H1 (cell line): ENCODE measurements at regions not wholly inside any gene's neighbourhood (a gene's known extent, or its start where the extent isn't known, plus 50 kb on each side); places are given as distances from the start of the nearest gene placed in this dataset.

Experiments
- CTCF ChIA-PET: fragments of 300-600 bp; sonication (Branson Sonifier 250); formaldehyde crosslinking; loops from one replicate; lab custom pipeline; 2021; ENCODE audit not compliant: partially characterized antibody; lab: Charles Lee
- POLR2A ChIA-PET: fragments of 300-600 bp; sonication (Branson Sonifier 250); formaldehyde crosslinking; loops from one replicate; lab custom pipeline; 2021; ENCODE audit warnings: inconsistent platforms; ENCODE audit not compliant: partially characterized antibody; lab: Charles Lee
- DNase-seq, 2 experiments: peaks; one replicate each; pipeline versions ENCODE4 v3.0.0 to v3.0.0-alpha.2; 2010 to 2022; ENCODE audit warnings: low spot score in 2 of 2, low read depth in 1 of 2, mixed read lengths in 1 of 2
- FAIRE-seq: peaks from 2 replicates; lab custom pipeline; 2011; peaks lifted over from hg19 to GRCh38; lab: Jason Lieb, UNC
- H2AFZ ChIP-seq: 2 replicates; pipeline ENCODE4 v1.8.1; 2012; ENCODE audit warnings: low read length, inconsistent platforms
- H2AK5ac ChIP-seq: 2 replicates; pipeline ENCODE4 v1.6.1; 2013; ENCODE audit warnings: low read depth, low read length
- H2BK120ac ChIP-seq: replicated peaks from 2 replicates; pipeline ENCODE3; 2013; ENCODE audit warnings: low read depth, low read length, inconsistent platforms
- H2BK12ac ChIP-seq: 2 replicates; pipeline ENCODE4 v1.6.1; 2013; ENCODE audit warnings: low read depth, low read length
- H2BK15ac ChIP-seq: 2 replicates; pipeline ENCODE4 v1.6.1; 2013; ENCODE audit warnings: low read length
- H2BK20ac ChIP-seq: 2 replicates; pipeline ENCODE4 v1.6.1; 2013; ENCODE audit warnings: low read length
- H2BK5ac ChIP-seq: 2 replicates; pipeline ENCODE4 v1.6.1; 2013; ENCODE audit warnings: low read depth, low read length
- H3K14ac ChIP-seq: 2 replicates; pipeline ENCODE4 v1.6.1; 2013; ENCODE audit warnings: inconsistent platforms; ENCODE audit not compliant: insufficient read length
- H3K18ac ChIP-seq: 2 replicates; pipeline ENCODE4 v1.6.1; 2013; ENCODE audit warnings: low read length; ENCODE audit errors: extremely low read depth
- H3K23ac ChIP-seq: 2 replicates; pipeline ENCODE4 v1.6.1; 2013; ENCODE audit warnings: inconsistent platforms; ENCODE audit not compliant: insufficient read length
- H3K23me2 ChIP-seq: 2 replicates; pipeline ENCODE4 v1.6.1; 2013; ENCODE audit warnings: low read depth, low read length
- H3K27ac ChIP-seq: 2 replicates; pipeline ENCODE4 v1.6.1; 2011; ENCODE audit warnings: low read depth, low read length, inconsistent platforms
- H3K27me3 ChIP-seq, 4 experiments: replicated peaks in 1 of 4; 1 replicate in 1 of 4; 2 replicates in 3 of 4; pipeline versions ENCODE4 v1.6.1 to v1.8.1; 2011 to 2013; ENCODE audit warnings: low read length in 3 of 4, mild to moderate bottlenecking in 3 of 4, inconsistent platforms in 2 of 4, mixed read lengths in 2 of 4, moderate library complexity in 1 of 4; ENCODE audit not compliant: control insufficient read depth in 3 of 4, insufficient read depth in 3 of 4; ENCODE audit errors: extremely low read depth in 1 of 4
- H3K36me3 ChIP-seq, 4 experiments: 2 replicates each; pipeline versions ENCODE4 v1.6.1 to v1.8.1; 2011 to 2013; ENCODE audit warnings: mild to moderate bottlenecking in 4 of 4, low read length in 3 of 4, moderate library complexity in 2 of 4, control low read depth in 1 of 4, inconsistent platforms in 1 of 4; ENCODE audit not compliant: insufficient read depth in 4 of 4, control insufficient read depth in 2 of 4
- H3K4ac ChIP-seq: replicated peaks from 2 replicates; pipeline ENCODE3; 2013; ENCODE audit warnings: low read length, low read depth, mixed read lengths, inconsistent platforms; ENCODE audit not compliant: insufficient read length
- H3K4me1 ChIP-seq, 4 experiments: replicated peaks in 1 of 4; 1 replicate in 1 of 4; 2 replicates in 3 of 4; pipeline versions ENCODE4 v1.6.1 to v1.8.1; 2011 to 2013; ENCODE audit warnings: low read length in 3 of 4, inconsistent platforms in 2 of 4, mixed read lengths in 1 of 4; ENCODE audit not compliant: insufficient read depth in 4 of 4, control insufficient read depth in 3 of 4
- H3K4me2 ChIP-seq, 2 experiments: 2 replicates each; pipeline versions ENCODE4 v1.6.1 to v1.8.1; 2011 to 2013; ENCODE audit warnings: low read depth in 2 of 2, low read length in 2 of 2, control low read depth in 1 of 2, inconsistent platforms in 1 of 2, mild to moderate bottlenecking in 1 of 2; ENCODE audit not compliant: insufficient read depth in 1 of 2
- H3K4me3 ChIP-seq, 4 experiments: fragments of 200-600, 300-600 bp in 1 of 4; sonication (generic), shearing (Covaris generic), sonication (Bioruptor Twin) in 1 of 4; 2 replicates each; pipeline versions ENCODE4 v1.5.1 to v1.8.1; 2011 to 2016; ENCODE audit warnings: low read length in 4 of 4, low read depth in 3 of 4, control low read depth in 2 of 4, inconsistent platforms in 2 of 4, mild to moderate bottlenecking in 2 of 4, mixed read lengths in 1 of 4, moderate library complexity in 1 of 4; ENCODE audit not compliant: insufficient read depth in 2 of 4; ENCODE audit errors: extremely low read depth in 1 of 4
- H3K56ac ChIP-seq: replicated peaks from 2 replicates; pipeline ENCODE3; 2013; ENCODE audit warnings: low read depth, mild to moderate bottlenecking, mixed read lengths, low read length, inconsistent platforms; ENCODE audit not compliant: insufficient read length
- H3K79me1 ChIP-seq: 2 replicates; pipeline ENCODE4 v1.6.1; 2013; ENCODE audit warnings: low read depth, low read length, control low read depth
- H3K79me2 ChIP-seq, 2 experiments: 2 replicates each; pipeline versions ENCODE4 v1.6.1 to v1.8.1; 2012 to 2013; ENCODE audit warnings: low read length in 2 of 2, mild to moderate bottlenecking in 2 of 2, inconsistent platforms in 1 of 2; ENCODE audit not compliant: insufficient read depth in 2 of 2, control insufficient read depth in 1 of 2
- H3K9ac ChIP-seq, 4 experiments: replicated peaks in 1 of 4; 1 replicate in 1 of 4; 2 replicates in 3 of 4; pipeline versions ENCODE4 v1.6.1 to v1.8.1; 2011 to 2013; ENCODE audit warnings: low read depth in 3 of 4, low read length in 3 of 4, control low read depth in 2 of 4, mild to moderate bottlenecking in 2 of 4, moderate library complexity in 2 of 4, inconsistent platforms in 1 of 4; ENCODE audit errors: extremely low read depth in 1 of 4
- H3K9me3 ChIP-seq, 2 experiments: 2 replicates each; pipeline versions ENCODE4 v1.6.1 to v1.8.1; 2012 to 2013; ENCODE audit warnings: mild to moderate bottlenecking in 2 of 2, moderate library complexity in 2 of 2, control low read depth in 1 of 2, inconsistent platforms in 1 of 2, low read depth in 1 of 2, low read length in 1 of 2, mixed read lengths in 1 of 2; ENCODE audit not compliant: insufficient read depth in 2 of 2
- H4K20me1 ChIP-seq, 2 experiments: replicated peaks in 1 of 2; 2 replicates each; pipeline versions ENCODE3 to v1.8.1; 2011 to 2013; ENCODE audit warnings: inconsistent platforms in 2 of 2, low read length in 2 of 2, mild to moderate bottlenecking in 1 of 2; ENCODE audit not compliant: insufficient read depth in 2 of 2, control insufficient read depth in 1 of 2
- H4K5ac ChIP-seq: 2 replicates; pipeline ENCODE4 v1.6.1; 2013; ENCODE audit warnings: low read length, low read depth, mixed read lengths, inconsistent platforms; ENCODE audit not compliant: insufficient read length
- H4K8ac ChIP-seq: 2 replicates; pipeline ENCODE4 v1.8.0; 2013; ENCODE audit warnings: mild to moderate bottlenecking, moderate library complexity, low read length, inconsistent platforms; ENCODE audit not compliant: insufficient read depth; ENCODE audit errors: extremely low read depth
- H4K91ac ChIP-seq: replicated peaks from 2 replicates; pipeline ENCODE3; 2013; ENCODE audit warnings: low read length, mixed read lengths, inconsistent platforms; ENCODE audit not compliant: insufficient read length
- CHD1 ChIP-seq: IDR thresholded peaks from 2 replicates; pipeline ENCODE4 v1.6.1; 2012; ENCODE audit warnings: low read depth, low read length, improper control_type of control experiment
- EP300 ChIP-seq, 2 experiments: IDR thresholded peaks; 1 replicate in 1 of 2; 2 replicates in 1 of 2; pipeline ENCODE4 v1.6.1; 2011 to 2012; ENCODE audit warnings: low read depth in 2 of 2, low read length in 2 of 2, mild to moderate bottlenecking in 2 of 2, borderline replicate concordance in 1 of 2, inconsistent platforms in 1 of 2, moderate library complexity in 1 of 2
- GABPA ChIP-seq: IDR thresholded peaks from 2 replicates; pipeline ENCODE4 v1.6.1; 2011; ENCODE audit warnings: mild to moderate bottlenecking, low read length, moderate library complexity, borderline replicate concordance; ENCODE audit not compliant: insufficient read depth
- MAX ChIP-seq: IDR thresholded peaks from 2 replicates; pipeline ENCODE4 v1.6.1; 2012; ENCODE audit warnings: inconsistent platforms
- SIRT6 ChIP-seq: IDR thresholded peaks from one replicate; pipeline ENCODE4 v1.7.1; 2012; ENCODE audit warnings: low read length, inconsistent platforms
- SUZ12 ChIP-seq: fragments of 200-600 bp; sonication (generic); IDR thresholded peaks from 2 replicates; pipeline ENCODE4 v1.6.1; 2012; ENCODE audit warnings: mild to moderate bottlenecking, inconsistent platforms, low read length, moderate library complexity, mixed read lengths
- TBP ChIP-seq: IDR thresholded peaks from 2 replicates; pipeline ENCODE4 v1.6.1; 2011; ENCODE audit warnings: low read depth, low read length, improper control_type of control experiment
- YY1 ChIP-seq: IDR thresholded peaks from 2 replicates; pipeline ENCODE4 v1.6.1; 2011; ENCODE audit warnings: low read depth, mild to moderate bottlenecking, low read length
- WGBS, 2 experiments: shearing (Covaris generic) in 1 of 2; methylation state at CpG; one replicate each; pipeline versions ENCODE4 v1.1.6 to v1.1.7; 2013 to 2015; ENCODE audit warnings: low lambda C conversion rate in 2 of 2, mixed read lengths in 2 of 2, inconsistent platforms in 1 of 2, low coverage in 1 of 2, missing lambda C conversion rate in 1 of 2; ENCODE audit not compliant: insufficient replicate concordance in 2 of 2, insufficient coverage in 1 of 2, insufficient read length in 1 of 2; ENCODE audit errors: extremely low coverage in 1 of 2, missing lambda C conversion rate in 1 of 2; 5-methylcytosine and 5-hydroxymethylcytosine counted together

GRCh38 chr21:16427587-16428087 is 697.9 kb downstream of the USP25 start:
- Histone ChIP-seq H3K4me1 (no peaks in the 10 kb centered on the region), H3K14ac (no peak overlapping the region), H3K79me1 (no peaks in the 10 kb centered on the region), H2BK12ac (no peak overlapping the region), H3K4ac (no peak overlapping the region), H3K79me2 (no peaks in the 10 kb centered on the region), H3K23ac (no peak overlapping the region), H3K27ac (no peak overlapping the region), H3K9ac (no peak overlapping the region), H3K56ac (no peak overlapping the region), H3K36me3 (no peaks in the 10 kb centered on the region), H3K4me2 (no peak overlapping the region), H3K9me3 (no peaks in the 10 kb centered on the region), H2BK20ac (no peak overlapping the region), H3K4me3 (no peak overlapping the region), H4K91ac (no peak overlapping the region), H4K20me1 (no peaks in the 10 kb centered on the region), H2AK5ac (no peak overlapping the region), H4K5ac (no peak overlapping the region), H2BK5ac (no peak overlapping the region), H3K27me3 (no peaks in the 10 kb centered on the region), H2BK15ac (no peak overlapping the region), H4K8ac (no peak overlapping the region), H2AFZ (no peak overlapping the region), H3K23me2 (no peaks in the 10 kb centered on the region), H2BK120ac (no peak overlapping the region), H3K18ac (no peak overlapping the region)
- FAIRE-seq (no peak), DNase-seq (no peak)
- 89% methylated on average over 3 of the region's 3 CpGs; no CpG with 5 or more reads in 1 of the 2 experiments for WGBS, 2 experiments
- TF ChIP-seq YY1 (no peak), SUZ12 (no peak), CHD1 (no peak), MAX (no peak), SIRT6 (no peak), TBP (no peak), GABPA (no peak), EP300 (IDR thresholded peaks at IDR 0.05; ENCODE audit: borderline replicate concordance in 1 of 2, low read depth in 2 of 2, low read length in 2 of 2) (no peak)
- CTCF ChIA-PET, result no interaction called here
- POLR2A ChIA-PET, result no interaction called here
